Mucosa of descending colon (tissue), 3 donors: ENCODE measurements at regions not wholly inside any gene's neighbourhood (a gene's known extent, or its start where the extent isn't known, plus 50 kb on each side); places are given as distances from the start of the nearest gene placed in this dataset.

Experiments used
- ATAC-seq: fragments of 200-7000 bp; cut with Tn5 transposase; one replicate; pipeline ENCODE4 v1.9.1; 2020; ENCODE audit warnings: mild to moderate bottlenecking, moderate library complexity
- DNase-seq, 3 donors: peaks; one replicate each; pipeline ENCODE4 v3.0.0-alpha.2; 2020
- H3K36me3 ChIP-seq: fragments of 200-600 bp; one replicate; pipeline ENCODE4 v1.8.0; 2021; ENCODE audit warnings: low read depth, mild to moderate bottlenecking
- H3K4me1 ChIP-seq: fragments of 200-600 bp; one replicate; pipeline ENCODE4 v1.8.0; 2021; ENCODE audit warnings: low read depth, mild to moderate bottlenecking
- H3K4me3 ChIP-seq: fragments of 200-600 bp; one replicate; pipeline ENCODE4 v1.8.0; 2021; ENCODE audit warnings: mild to moderate bottlenecking
- H3K9me3 ChIP-seq: fragments of 200-600 bp; one replicate; pipeline ENCODE4 v1.8.0; 2021; ENCODE audit warnings: mild to moderate bottlenecking
- intact Hi-C, 2 donors: fragments of 100-400 bp; cut with DNase I in 1 of 2; cut with micrococcal nuclease in 1 of 2; formaldehyde crosslinking; loops; one replicate each; pipeline versions ENCODE4 v1.11.0 to v1.11.1; 2022; cut with DNase I, micrococcal nuclease
- TF ChIP-seq, protein P1 (sequence below): fragments of 200-600 bp; IDR thresholded peaks from one replicate; pipeline ENCODE4 v1.8.0; 2022; ENCODE audit warnings: antibody characterized with exemption, mild to moderate bottlenecking
- donor health status: DM: no; HTN: no; CAD: no; lungs with moderate emphysema.
- donor health status: DM: no; HTN: no; CAD: no.
- donor health status: DM: no; HTN: yes; CAD: no.

DNA sequence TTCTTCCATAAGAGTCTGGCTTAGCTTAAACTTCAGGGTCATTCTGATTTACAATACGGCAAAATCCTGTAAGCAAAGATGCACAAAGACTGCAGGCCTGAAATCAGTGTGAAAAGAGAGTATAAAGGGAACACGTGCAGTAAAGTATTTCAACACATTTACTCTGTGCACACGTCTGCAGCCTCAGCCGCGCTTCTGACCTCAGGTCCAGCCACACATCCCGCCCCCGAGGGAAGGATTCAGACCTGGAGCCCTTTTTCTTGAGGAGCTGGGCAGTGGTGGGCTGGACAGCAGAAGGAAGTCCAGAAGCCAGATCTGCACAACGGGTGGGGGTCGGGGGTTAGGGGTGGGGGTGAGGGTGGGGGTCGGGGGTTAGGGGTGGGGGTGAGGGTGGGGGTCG lies 58.9 kb upstream of the FAM20C start:
- DNase-seq (no peak), ATAC-seq (no peak)
- H3K4me3 ChIP-seq: no peak overlapping the region
- H3K9me3 ChIP-seq: no peaks in the 10 kb centered on the region
- H3K4me1 ChIP-seq: no peaks in the 10 kb centered on the region
- intact Hi-C loops: no loop called here
- TF ChIP-seq, protein P1, sequence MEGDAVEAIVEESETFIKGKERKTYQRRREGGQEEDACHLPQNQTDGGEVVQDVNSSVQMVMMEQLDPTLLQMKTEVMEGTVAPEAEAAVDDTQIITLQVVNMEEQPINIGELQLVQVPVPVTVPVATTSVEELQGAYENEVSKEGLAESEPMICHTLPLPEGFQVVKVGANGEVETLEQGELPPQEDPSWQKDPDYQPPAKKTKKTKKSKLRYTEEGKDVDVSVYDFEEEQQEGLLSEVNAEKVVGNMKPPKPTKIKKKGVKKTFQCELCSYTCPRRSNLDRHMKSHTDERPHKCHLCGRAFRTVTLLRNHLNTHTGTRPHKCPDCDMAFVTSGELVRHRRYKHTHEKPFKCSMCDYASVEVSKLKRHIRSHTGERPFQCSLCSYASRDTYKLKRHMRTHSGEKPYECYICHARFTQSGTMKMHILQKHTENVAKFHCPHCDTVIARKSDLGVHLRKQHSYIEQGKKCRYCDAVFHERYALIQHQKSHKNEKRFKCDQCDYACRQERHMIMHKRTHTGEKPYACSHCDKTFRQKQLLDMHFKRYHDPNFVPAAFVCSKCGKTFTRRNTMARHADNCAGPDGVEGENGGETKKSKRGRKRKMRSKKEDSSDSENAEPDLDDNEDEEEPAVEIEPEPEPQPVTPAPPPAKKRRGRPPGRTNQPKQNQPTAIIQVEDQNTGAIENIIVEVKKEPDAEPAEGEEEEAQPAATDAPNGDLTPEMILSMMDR: no peak
- H3K36me3 ChIP-seq: no peaks in the 10 kb centered on the region

DNA sequence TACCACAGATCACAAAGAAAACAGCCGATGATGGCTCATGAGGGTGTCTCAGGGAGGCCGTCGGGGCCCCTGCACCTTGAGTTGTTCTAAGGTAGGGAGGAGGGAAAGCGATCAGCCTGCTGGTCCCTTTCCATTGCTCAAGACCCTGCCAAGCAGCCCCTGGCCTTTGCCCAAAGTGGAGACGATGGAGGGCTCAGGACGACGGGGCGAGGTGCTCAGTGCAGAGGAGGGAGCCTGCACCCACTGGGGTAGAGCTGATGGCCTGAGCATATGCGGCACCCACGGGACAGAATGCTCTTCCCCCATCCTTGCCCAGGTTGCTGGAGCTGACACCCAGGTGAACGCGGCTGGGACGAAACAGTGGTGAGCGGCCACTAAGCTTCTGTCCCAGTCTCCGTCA lies 58.3 kb upstream of the FAM20C start:
- Histone ChIP-seq H3K9me3 (no peaks in the 10 kb centered on the region), H3K4me3 (no peak overlapping the region), H3K36me3 (no peaks in the 10 kb centered on the region), H3K4me1 (no peaks in the 10 kb centered on the region)
- ATAC-seq (no peak), DNase-seq (no peak)
- TF ChIP-seq, protein P1: no peak
- intact Hi-C loops: no loop called here

- TF ChIP-seq, protein P1: no peak
- H3K4me1 ChIP-seq: no peaks in the 10 kb centered on the region
- no peaks in the 10 kb centered on the region for H3K36me3 ChIP-seq
- intact Hi-C loops: no loop called here
- no peaks in the 10 kb centered on the region for H3K9me3 ChIP-seq
- no peak overlapping the region for H3K4me3 ChIP-seq
- ATAC-seq: no peak
- no peak for DNase-seq
These were observed 57.7 kb upstream of the FAM20C start for GRCh38 chr7:134561-135256.

GRCh38 chr7:135257-135653 lies 57.1 kb upstream of the FAM20C start:
- no peak for DNase-seq
- intact Hi-C loops: no loop called here
- Histone ChIP-seq H3K4me1 (no peaks in the 10 kb centered on the region), H3K36me3 (no peaks in the 10 kb centered on the region), H3K9me3 (no peaks in the 10 kb centered on the region), H3K4me3 (no peak overlapping the region)
- TF ChIP-seq, protein P1: no peak
- no peak for ATAC-seq

DNA sequence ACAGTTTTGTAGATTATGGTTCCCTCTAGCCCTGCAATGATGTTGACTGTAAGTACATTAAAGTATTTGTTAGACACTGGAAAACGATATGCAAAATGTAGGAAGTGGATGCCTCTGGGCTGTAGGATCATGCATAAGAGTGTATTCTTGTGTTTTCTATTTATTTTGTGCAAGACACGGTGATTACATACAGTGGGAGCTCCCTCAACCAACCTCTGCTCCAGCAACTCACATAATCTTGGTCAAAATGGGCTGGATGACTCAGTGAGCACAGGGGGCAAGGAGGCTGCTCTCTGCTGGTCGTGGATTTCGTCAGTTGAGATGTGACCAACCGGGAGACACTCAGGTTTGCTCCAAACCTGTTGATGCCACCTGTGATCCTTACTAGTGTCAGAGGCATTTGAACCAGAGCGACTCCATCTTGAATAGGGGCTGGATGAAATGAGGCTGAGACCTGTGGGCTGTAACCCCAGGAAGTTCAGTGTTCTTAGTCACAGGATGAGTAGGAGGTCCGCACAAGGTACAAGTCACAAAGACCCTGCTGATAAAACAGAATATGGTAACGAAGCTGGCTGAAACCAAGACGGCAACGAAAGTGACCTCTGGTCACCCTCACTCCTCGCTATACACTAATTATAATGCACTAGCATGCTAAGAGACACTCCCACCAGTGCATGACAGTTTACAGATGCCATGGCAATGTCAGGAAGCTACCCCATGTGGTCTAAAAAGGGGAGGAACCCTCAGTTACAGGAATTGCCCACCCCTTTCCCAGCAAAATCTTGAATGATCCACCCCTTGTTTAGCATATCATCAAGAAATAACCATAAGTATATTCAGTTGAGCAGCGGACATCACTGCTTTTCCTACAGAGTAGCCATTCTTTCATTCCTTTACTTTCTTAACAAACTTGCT lies 56.4 kb upstream of the FAM20C start:
- Histone ChIP-seq H3K4me1 (no peaks in the 10 kb centered on the region), H3K36me3 (no peaks in the 10 kb centered on the region), H3K9me3 (no peaks in the 10 kb centered on the region), H3K4me3 (no peak overlapping the region)
- intact Hi-C loops: no loop called here
- TF ChIP-seq, protein P1: no peak
- ATAC-seq: no peak
- DNase-seq: no peak
